Stimulated activated CD4-positive, alpha-beta T cell treated with anti-CD3 and anti-CD28 coated beads, Interleukin-1b, Interleukin-23, amount 100 ng/mL, for 48 hours (primary cell): ENCODE measurements at regions not wholly inside any gene's neighbourhood (a gene's known extent, or its start where the extent isn't known, plus 50 kb on each side); places are given as distances from the start of the nearest gene placed in this dataset.

Source experiments
- DNase-seq: peaks from one replicate; pipeline ENCODE4 v3.0.0-alpha.2; 2020

DNA sequence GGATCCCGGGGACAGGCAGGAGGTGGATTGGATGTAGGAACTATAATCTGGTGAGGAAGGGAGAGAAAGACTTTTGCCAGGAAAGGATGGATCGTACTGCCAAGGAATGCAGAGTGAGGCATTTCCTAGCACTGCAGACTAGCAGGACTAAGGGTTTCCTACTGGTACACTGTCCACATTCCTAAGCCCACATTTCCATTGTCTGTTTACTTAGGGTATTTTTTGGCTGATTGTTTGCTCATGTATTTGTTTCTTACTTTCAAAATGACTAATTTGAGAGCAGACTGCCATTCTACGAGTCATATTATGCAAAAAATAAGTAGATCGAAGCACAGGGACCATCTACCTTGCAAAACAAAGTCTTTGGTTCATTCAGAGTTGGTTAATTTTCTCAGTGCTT lies 1029.5 kb upstream of the NR2F2 start:
- DNase-seq, result no peak

DNA sequence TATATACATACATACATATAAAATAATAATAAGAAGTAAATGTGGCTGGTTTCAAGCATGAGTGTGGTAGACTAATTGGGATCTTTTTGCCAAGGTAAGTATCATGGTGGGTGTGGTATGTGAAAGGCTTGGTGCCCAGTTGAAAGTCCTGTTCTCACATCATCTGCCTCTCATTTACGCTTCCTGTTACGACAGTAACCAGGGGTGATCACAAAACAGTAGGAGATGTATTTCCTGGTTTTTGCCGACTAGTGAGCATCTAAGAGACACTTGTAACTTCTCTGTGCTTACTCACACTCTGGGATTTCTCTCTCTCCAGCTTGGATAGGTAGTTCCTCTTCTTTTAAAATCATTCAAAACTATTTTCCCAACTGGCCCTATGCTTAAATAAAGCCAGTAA lies 1028.3 kb upstream of the NR2F2 start:
- no peak for DNase-seq

DNA sequence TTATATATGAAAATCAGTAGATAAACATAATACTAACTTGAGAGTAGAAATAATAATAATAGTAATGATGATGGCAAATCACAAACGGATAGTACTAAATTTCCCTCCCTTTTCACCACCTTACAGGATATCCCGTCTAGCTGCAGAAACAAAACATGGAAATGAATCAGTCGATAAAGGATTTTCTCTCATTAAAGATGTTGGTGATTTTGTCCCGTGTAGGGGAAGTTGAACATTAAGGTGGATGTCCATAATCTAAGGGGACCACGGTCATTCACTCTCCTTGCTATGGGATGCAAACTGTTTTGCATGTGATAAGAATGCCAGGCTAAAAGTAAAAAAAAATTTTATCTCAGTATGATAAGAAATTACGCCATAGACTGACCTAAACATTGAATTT lies 1027.7 kb upstream of the NR2F2 start:
- DNase-seq, result no peak

DNA sequence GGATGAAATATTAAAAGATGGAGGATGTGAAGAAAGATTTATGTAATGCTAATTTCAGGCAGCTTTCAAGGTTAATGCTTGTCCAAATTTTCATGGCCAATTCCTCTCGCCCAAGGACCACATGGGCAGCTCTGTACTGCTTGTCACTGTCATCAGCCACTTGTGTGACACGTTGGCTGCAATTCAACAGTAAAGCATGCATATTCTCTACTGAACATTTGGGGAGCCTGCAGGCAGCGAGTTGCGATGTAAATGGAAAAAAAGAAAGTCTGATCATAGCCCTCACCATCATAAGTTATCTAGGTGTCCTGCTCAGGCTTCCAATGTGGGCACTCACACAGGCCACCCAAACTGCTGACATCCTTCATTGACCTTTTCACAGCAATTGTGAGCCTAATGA lies 1026.8 kb upstream of the NR2F2 start:
- DNase-seq, result no peak

DNA sequence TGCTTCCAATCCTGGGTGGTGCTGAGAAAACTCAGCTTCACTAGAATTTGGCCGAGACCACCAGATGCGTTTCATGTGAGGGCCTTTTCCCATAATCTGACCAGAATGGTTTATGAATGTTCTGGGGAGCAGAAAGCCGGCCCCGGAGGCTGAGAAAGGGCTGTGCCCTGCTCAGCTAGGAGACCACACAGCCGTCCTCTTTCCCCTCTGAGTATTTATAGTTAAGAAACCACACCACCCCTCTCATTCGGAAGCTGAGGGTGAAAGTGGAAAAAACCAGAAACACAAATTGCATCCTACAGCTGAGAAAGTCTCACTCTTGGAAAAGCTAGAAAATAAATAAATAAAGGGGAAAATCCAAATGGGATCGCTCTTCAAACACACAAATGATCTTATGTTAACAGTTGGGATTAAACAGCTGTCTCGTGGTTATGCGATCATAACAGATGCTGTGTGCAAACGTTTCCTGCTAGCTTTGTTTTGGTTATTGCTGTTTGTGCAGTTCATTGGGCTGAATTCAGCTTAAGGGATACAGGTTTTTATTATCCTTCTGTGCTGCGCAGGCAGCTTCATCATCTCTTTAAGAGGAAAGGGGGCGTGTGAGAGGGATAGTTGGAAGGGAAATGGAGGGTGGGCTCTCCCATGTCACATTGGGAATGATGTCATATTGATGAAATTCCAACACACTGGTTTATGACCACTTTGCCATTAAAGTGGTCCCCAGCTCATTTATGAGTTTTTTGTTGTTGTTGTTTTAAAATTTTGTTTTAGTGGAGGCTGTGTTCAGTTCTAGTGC lies 1026.2 kb upstream of the NR2F2 start:
- DNase-seq, result no peak

DNA sequence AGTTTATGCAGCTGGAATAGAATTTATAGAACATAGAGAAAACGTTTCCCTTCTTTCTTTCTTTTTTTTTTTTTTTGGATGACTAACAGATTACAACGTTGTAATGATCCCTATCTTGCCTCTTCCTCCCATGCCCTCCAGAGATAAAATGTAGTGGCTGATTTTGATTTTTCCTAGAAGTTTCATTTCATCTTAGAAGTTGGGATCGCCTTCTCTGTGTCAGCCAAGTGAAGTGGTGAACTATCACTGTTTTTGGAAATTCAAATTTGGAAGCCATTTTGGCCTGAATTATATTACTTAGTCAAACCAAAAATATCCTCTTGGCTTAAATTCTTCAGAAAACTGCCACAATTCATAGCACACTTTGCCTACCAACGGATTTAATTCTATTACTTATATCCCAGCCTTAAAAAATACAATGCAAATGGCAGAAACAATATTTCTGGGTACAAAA lies 1025.5 kb upstream of the NR2F2 start:
- no peak for DNase-seq

DNA sequence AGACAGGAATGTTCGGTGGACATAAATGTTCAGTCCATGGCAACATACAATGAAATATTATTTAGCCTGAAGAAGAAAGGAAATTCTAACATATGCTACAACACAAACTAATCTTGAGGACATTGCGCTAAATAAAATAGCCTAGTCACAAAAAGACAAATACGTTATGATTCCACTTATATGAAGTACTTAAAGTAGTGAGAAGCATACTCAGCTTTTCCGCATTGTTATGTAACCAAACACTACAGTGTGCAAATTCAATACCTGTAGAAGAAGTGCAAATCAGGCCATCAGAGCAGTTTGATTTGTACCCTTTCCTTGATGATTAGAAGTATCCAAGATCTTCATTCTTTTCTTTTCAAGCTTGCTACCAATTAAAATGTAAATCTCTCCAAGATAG lies 1023.4 kb upstream of the NR2F2 start:
- DNase-seq, result no peak

DNA sequence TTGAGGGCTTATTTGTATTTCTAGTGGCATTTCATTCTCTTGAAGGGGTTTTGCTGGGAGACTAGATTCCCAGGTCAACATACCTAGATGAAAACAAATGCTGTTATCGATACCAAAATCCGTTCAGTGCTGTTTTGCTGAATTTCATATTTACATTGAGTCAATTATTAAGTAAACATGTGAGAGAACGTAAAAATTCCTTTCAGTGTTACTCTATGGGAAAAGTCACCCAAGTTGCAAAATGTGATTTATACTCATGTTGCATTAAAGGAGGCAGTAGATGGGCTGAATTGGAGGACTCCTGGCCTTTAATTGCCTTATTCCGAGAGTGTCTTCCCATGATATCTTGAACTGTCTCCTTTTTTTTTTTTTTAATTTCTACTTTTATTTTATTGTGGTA lies 1011.3 kb upstream of the NR2F2 start:
- no peak for DNase-seq

DNA sequence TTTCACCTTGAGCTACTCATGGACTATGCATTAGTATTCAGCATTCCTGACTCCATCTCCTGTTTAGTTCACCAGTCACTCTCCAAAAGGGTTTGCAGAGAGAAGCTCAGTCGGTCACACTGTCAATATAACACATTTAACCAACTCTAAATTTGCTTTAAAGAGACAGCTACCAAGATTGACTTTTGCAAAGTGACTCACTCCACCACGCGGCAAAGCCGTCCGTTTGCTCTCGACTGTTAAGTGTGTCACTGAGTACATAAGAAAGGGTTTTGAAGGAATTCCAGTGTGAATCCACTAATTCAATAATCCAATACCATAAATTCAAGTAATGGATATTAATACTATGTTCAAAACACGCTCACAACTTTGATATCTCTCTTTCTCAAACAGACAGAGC lies 1006.7 kb upstream of the NR2F2 start:
- no peak for DNase-seq

DNA sequence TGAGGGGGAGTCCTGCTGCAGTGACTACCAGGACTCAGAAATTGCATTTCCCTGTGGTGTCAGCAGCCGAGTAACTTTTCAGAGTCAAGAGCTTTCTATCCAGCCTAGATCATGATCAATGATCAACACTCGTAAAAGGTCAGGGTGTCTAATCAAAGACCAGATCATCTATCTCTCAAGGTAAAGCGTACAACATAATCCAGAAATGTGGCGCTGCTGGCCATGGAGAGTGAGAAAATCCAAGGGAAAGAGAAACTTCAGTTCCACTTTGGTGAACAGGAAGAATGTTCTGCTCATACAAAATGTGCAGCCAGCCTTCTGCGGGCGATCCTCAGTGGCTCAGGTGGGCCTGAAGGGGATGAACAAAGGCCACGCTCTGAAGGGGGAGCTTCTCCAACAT lies 1005.8 kb upstream of the NR2F2 start:
- DNase-seq, result no peak

DNA sequence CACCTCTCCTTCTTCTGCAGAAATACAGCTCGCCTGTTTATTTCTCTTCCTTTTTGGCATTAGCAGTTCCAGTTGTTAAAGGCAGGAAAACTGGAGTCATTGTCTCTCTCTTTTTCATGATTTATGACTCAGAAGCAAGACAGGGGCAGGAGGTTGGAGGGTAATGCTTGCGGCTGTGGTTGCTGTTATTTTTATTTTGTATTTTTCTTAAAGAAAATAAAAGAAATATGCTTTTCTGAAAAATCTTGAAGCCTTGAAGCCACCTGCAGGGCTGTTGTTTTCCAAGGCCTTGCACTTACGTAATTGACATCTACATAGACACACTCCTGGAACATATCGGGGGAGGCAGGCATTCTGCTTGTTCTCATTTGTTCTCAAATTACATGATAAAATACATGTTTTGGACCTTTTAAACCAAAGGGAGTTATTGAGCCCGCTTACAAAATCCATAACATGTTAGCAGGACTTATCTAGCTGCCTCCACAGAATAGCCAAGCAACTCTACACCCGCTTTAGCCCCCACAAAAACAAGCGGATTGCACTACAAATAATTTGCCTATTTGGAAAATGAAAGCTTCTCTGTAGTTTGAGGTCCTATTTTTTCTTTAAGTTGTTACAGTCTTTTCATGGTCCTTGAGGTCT lies 1004.6 kb upstream of the NR2F2 start:
- no peak for DNase-seq

DNA sequence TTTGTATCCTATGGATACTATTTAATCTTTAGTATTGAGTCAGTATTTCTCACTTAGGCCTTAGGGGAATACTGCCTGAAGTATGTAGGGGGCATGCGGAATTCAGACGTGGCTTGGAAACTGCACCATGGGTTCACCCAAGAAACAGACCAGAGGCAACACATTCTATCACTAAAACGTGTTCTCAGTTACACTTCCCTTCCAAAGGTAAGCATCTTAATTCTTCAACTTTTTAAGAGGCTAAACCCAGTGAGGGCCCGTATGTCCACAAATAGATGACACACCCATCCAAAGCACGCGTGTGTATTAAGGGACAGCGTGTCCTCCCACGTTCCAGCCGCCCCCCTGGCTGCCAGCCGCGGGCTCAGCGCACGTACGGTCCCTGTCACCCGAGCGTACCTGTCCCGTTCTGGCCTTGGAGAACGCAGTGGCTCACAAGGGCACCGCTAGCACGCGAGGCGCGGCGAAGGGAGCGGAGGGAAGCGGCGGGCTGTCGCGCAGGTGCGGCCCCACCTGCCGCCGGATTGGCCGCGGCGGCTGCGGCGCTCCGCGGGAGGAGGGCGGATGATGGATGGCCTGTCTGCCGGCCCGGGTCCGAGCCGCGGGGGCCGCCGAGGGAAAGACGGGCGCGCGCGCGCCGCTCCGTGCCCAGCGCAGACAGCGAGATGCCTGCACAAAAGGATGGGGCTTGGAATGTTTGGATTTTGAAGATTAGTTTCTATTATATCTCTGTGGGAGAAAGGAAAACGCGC lies 1003.9 kb upstream of the NR2F2 start:
- DNase-seq, result no peak

DNA sequence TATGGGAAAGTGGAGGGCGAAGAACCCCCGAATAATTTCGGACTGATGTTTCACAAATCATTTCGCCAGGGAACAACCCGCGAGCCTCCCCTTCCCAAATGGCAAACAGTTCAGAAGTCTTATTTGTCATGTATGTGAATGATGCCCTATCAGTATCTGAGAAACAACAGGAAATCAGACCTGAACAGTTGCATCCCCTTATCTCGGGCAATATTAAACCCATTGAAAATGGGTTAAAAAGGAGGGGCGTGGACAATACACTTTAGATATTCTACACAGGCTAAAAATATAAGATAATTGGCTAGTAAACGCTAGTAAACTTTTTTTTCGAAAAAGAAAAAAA lies 1003.3 kb upstream of the NR2F2 start:
- no peak for DNase-seq

DNA sequence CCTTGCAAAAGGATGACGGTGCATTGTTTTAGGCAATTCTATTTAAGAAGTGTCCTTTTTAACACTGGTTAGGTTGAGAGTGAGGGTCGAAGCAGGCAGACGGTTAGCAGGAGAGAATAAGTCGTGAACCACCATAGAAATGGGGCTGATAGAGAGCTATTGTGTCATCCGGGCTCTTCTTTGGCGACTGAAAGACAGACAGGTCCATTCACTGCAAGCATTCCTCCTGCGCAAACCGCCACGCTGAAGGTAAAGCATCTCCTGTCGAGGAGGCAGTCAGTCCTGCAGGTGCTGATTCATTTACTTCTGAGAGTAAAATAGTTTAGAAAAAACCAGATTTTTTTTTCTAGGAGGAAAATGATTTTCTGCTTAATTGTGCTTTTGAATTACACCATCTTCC lies 1002.8 kb upstream of the NR2F2 start:
- no peak for DNase-seq

DNA sequence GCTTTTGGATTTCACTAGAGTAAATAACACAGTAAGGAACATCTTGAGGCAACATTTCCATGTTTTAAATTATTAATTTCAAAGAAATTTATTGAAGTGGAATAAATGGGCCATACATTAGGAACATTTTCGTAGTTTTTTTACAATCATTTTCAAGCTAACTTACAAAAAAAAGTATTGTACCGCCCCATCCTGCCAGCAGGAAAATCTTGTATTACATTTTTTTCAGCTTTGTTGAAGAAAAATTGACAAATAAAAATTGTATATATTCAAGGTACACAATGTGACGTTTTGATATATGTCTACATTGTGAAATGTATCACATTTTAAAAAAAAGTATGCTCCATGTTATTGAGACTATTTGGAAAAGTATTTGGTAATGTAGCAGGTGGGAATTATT lies 1001.9 kb upstream of the NR2F2 start:
- no peak for DNase-seq

DNA sequence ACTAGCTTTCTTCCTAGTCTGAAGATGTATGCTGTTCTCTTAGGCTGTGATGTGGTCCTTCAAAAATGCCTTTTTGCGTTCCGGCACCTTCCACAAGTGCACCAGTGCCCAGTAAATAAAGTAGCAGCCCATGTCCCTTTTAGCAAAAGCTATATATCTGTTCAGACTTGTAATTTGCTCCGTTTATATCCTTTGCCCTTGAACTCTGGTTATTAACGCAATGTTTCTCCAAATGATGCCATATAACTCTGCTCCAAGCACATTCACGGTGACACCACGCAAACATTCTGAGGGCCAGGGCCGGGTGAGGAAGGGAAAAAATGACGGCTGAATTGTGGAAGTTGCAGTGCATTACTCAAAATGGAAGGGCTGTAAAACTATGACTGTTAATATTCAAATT lies 1001.1 kb upstream of the NR2F2 start:
- DNase-seq, result no peak

DNA sequence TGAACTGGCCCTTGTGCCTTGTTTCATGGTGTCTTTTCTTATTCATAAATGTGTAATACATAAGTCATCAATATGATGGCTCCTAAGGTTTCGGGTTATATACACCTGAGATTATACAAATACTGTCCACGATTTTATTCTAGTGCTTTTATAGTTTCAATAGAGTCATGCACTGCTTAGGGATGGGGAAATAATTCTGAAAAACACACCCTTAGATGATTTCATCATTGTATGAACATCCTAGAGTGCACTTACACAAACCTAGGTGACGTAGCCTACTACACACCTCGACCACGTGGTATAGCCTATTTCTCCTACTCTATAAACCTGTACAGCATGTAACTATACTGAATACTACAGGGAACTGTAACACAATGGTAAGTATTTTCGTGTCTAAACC lies 988.8 kb upstream of the NR2F2 start:
- no peak for DNase-seq

DNA sequence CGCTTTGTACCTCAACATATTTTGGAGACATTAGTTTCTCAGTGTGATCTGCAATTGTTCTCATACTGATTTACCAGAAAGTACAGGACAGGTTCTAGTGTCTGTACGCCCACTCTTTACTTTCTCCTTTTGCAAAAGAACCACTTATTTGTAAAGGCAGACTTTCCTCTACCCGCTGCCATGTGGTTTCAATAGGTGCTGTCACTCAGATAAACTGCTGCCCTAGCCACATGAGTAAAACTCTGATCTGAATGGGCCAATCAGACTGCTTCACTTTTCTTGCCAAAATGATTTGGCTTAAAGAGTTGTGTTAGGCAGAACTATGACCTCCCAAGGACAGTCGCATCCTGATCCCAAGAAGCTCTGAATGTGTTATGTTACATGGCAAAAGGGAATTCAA lies 984.6 kb upstream of the NR2F2 start:
- no peak for DNase-seq

DNA sequence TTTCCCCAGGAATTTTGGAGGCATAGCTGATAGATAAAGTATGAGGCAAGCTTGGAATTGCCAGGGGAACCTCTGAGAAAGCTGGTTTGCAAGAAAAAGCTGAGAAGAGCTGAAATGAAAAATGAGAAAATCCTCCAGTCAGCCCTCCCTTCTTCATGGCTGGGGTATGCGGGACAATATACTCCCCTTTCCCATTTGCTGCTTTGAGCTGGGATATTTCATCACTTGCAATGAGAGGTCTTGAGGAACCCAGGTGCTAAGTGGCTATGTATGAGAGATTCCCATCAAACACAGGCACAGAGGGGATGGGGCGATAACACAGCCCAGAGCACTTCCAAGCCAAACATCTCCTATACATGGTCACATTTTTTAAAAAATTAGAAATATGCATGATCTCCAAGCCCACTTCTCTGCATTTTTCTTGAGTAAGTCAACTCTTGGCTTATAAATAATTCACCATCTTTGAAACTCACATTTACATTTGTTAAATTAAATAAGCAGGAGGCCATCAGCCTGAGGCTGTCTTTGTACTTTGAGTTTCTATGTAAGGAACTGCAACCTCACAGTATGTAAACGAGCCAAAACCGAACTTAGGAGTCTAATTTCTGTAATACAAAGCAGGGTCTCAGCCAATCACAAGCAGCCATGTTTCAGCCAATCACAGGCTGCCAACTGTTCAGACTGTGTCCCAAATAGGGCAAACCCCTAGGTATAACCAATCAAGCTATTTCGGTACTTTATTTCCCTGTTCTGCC lies 983.6 kb upstream of the NR2F2 start:
- DNase-seq, result no peak

DNA sequence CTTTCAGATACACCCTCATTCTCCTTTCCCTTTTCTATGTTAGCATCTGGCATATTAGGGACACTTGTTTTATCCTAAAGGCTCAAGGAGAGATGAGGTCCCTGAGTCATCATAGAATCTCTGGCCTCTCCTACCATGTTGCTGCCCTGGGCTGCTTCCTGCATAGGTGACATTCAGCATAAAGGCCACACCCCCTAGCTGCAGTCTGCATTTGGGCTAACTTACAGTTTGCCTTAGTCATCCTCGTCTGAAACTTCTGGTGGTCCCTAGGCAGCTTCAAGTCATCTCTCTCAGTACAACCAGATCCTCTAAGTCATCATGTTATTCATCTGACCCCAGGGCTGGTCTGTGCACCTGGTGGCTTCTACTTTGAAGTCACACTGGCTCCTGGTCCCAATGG lies 982.7 kb upstream of the NR2F2 start:
- no peak for DNase-seq

DNA sequence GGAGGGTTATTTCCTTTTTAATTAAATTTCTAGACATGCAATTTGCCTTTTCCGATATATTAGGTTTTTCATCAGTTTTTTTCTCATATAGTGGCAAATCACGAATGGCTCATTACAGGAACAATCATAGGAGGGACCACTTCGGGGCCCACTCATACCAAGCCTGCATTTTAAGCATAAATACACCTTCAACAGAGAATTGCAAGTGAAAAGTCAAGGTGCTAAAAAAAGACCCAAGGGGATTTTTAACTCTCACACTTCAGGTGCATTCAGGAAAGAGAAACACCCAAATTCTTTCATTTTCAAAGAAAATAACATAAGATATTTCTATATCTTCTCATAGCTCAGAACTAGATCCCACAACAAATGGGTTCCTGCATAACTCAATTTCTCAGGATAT lies 979.6 kb upstream of the NR2F2 start:
- DNase-seq, result no peak

DNA sequence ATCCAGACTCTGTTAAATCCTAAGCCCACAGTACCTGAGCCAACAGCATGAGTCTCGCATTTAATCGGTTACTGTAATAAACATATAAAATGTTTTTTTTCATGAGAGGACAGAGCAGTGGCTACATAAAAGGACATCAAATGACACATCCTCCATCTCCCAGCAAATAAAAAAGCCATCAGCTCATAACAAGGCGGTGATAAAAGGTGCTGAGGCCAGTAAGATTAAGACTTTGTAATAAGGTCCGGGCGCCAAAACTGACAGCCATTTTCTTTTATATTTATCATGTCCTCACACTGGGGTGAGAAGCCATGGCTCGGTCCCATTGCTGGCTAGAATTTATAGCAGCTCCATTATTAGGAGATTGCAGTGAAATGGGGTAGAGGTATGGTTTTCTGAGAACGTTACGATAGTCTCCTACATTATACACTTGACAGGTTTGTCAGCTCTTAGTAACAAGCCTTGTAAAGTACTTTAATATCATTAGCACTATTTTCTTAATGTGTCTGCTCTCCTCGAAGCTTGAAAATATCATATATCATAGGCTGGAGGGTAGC lies 977.8 kb upstream of the NR2F2 start:
- no peak for DNase-seq

DNA sequence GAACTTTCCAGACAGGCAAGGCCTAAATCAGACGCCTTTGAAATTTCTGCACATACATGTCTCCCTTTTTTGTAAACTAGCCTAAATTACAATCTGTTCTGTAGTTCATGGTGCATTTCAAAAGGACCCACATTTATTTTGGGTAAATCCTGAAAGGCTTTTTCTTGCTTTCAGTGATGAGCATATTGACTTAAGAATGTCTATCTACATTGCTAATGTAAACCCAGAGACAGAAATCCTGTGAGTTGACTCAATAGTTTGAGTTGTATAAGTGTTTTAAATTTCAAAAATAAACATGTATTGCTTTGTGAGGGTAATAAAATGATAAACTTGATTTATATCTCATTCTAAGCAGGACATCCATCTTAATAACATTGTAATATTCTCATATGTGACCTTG lies 977.0 kb upstream of the NR2F2 start:
- no peak for DNase-seq
